ENCODE measurements at regions not wholly inside any gene's neighbourhood (a gene's known extent, or its start where the extent isn't known, plus 50 kb on each side); places are given as distances from the start of the nearest gene placed in this dataset.

DNA sequence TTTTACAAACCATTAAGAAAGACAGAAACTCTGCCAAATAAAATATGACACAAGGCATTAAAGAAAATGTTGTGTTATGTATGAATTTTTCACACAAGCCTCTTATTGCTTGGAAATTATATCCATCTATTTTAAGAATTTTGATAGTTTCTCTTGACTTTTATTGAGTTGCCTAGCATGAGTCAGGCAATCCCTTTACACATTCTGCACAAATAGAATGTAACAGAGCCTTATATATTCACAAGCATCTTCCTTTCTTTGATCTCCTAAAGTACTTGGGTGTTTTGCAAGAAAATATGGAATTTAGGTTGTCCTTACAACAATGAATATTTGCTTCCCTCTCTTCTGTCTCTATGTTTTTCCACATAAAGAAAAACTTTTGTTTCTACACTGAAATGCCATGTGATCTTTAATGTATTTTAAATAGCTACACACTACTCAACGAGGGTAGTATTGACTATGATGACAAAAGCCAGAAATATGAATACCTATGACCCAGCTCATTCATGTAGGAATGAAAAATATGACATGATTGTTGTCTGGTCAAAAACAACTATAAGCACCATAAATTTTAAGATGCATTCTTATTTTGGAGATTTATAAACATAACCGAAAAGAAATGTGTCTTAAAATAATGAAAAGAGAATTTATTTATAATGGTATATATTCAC is 398.8 kb downstream of the GUCY1A2 start:
- CTCF ChIA-PET: interaction anchor here (0.7 to 1.0 kb wide), 2 partner anchors 24 to 26 kb away, joined by 3 read pairs; no protein-coding TSS in a partner anchor
- Histone ChIP-seq H3K9me3 (ENCODE audit: control insufficient read depth, insufficient read depth, low read depth, low read length) (no peaks in the 10 kb centered on the region), H3K4me3 (ENCODE audit: low read depth, low read length) (no peak overlapping the region), H3K36me3 (ENCODE audit: control insufficient read depth in 2 of 2, insufficient read depth in 1 of 2, low read length in 2 of 2) (no peaks in the 10 kb centered on the region), H3K27ac (ENCODE audit: extremely low read depth, low read depth, low read length) (no peak overlapping the region), H3K4me1 (ENCODE audit: control insufficient read depth, insufficient read depth, low read length) (no peaks in the 10 kb centered on the region)
- TF ChIP-seq, protein P1, sequence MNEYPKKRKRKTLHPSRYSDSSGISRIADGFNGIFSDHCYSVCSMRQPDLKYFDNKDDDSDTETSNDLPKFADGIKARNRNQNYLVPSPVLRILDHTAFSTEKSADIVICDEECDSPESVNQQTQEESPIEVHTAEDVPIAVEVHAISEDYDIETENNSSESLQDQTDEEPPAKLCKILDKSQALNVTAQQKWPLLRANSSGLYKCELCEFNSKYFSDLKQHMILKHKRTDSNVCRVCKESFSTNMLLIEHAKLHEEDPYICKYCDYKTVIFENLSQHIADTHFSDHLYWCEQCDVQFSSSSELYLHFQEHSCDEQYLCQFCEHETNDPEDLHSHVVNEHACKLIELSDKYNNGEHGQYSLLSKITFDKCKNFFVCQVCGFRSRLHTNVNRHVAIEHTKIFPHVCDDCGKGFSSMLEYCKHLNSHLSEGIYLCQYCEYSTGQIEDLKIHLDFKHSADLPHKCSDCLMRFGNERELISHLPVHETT (tag by site-specific recombination; IDR thresholded peaks at IDR 0.05): no peak
- POLR2A ChIA-PET: no interaction called here

DNA sequence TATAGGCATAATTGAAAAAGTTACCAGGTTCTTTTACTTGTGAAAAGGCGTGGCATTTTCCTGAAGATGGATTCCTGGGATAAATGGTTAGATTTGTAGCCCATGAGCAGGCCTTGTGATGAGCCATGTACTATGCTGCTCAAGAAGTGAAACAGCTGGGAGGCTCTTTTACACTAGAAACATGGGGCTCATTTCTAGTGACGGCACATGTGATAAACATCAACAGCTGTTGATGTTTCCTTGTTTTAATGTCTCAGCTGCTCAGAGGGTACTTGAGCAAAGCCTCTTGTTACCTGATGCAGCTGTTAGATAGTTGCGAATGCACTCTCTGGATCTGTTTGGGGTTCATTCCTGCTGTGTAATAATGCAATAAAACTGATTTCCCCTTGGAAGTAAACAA is 396.8 kb downstream of the GUCY1A2 start:
- H3K4me1 ChIP-seq (ENCODE audit: control insufficient read depth, insufficient read depth, low read length): no peaks in the 10 kb centered on the region
- no peak overlapping the region for H3K27ac ChIP-seq (ENCODE audit: extremely low read depth, low read depth, low read length)
- ChIA-PET POLR2A (no interaction called here), CTCF (no interaction called here)
- H3K4me3 ChIP-seq (ENCODE audit: low read depth, low read length): no peak overlapping the region
- no peak for TF ChIP-seq ZBTB17 (tag by site-specific recombination; IDR thresholded peaks at IDR 0.05)
- no peak for TF ChIP-seq ZNF473 (tag by site-specific recombination; IDR thresholded peaks at IDR 0.05)
- no peak for TF ChIP-seq ZNF830 (tag by site-specific recombination; IDR thresholded peaks at IDR 0.05; ENCODE audit: low read depth)
- TF ChIP-seq ZNF146 (tag by site-specific recombination; IDR thresholded peaks at IDR 0.05): no peak
- no peak for TF ChIP-seq ZNF549 (tag by site-specific recombination; IDR thresholded peaks at IDR 0.05)
- no peak for TF ChIP-seq ZNF658 (tag by site-specific recombination; IDR thresholded peaks at IDR 0.05)
- H3K9me3 ChIP-seq (ENCODE audit: control insufficient read depth, insufficient read depth, low read depth, low read length): no peaks in the 10 kb centered on the region
- no peaks in the 10 kb centered on the region for H3K36me3 ChIP-seq (ENCODE audit: control insufficient read depth in 2 of 2, insufficient read depth in 1 of 2, low read length in 2 of 2)

Data from HEK293 (cell line).